ENCODE measurements at regions not wholly inside any gene's neighbourhood (a gene's known extent, or its start where the extent isn't known, plus 50 kb on each side); places are given as distances from the start of the nearest gene placed in this dataset.

- no peak for DNase-seq
Observed at GRCh38 chr2:65666156-65666725, 233.8 kb upstream of the SPRED2 start.

GRCh38 chr2:65664931-65665330 lies 232.5 kb upstream of the SPRED2 start:
- no peak for DNase-seq

- no peak for DNase-seq
Observed at GRCh38 chr2:65663831-65664407, 231.5 kb upstream of the SPRED2 start.

- no peak for DNase-seq
Observed at GRCh38 chr2:65662654-65663432, 230.4 kb upstream of the SPRED2 start.

GRCh38 chr2:65661980-65662653 lies 229.7 kb upstream of the SPRED2 start:
- DNase-seq, result no peak

GRCh38 chr2:65660340-65660739 lies 227.9 kb upstream of the SPRED2 start:
- no peak for DNase-seq

- DNase-seq, result no peak
Observed at GRCh38 chr2:65658881-65659280, 226.5 kb upstream of the SPRED2 start.

GRCh38 chr2:65658266-65658665 lies 225.9 kb upstream of the SPRED2 start:
- DNase-seq, result no peak

- no peak for DNase-seq
Observed at GRCh38 chr2:65656160-65656718, 223.8 kb upstream of the SPRED2 start.

GRCh38 chr2:65655000-65655399 lies 222.6 kb upstream of the SPRED2 start:
- no peak for DNase-seq

- no peak for DNase-seq
Observed at GRCh38 chr2:65654496-65654895, 222.1 kb upstream of the SPRED2 start.

- no peak for DNase-seq
Observed at GRCh38 chr2:65652066-65652465, 219.7 kb upstream of the SPRED2 start.

GRCh38 chr2:65649811-65650589 lies 217.6 kb upstream of the SPRED2 start:
- DNase-seq, result no peak

GRCh38 chr2:65647249-65647842 lies 214.9 kb upstream of the SPRED2 start:
- DNase-seq, result no peak

- no peak for DNase-seq
Observed at GRCh38 chr2:65640793-65641103, 208.3 kb upstream of the SPRED2 start.

GRCh38 chr2:65639156-65639864 lies 206.9 kb upstream of the SPRED2 start:
- DNase-seq, result no peak

GRCh38 chr2:65638443-65638842 lies 206.0 kb upstream of the SPRED2 start:
- DNase-seq, result no peak

- DNase-seq, result no peak
Observed at GRCh38 chr2:65636813-65637483, 204.5 kb upstream of the SPRED2 start.

GRCh38 chr2:65636024-65636423 lies 203.6 kb upstream of the SPRED2 start:
- DNase-seq, result no peak

- no peak for DNase-seq
Observed at GRCh38 chr2:65634304-65634703, 201.9 kb upstream of the SPRED2 start.

GRCh38 chr2:65630643-65631042 lies 198.2 kb upstream of the SPRED2 start:
- no peak for DNase-seq

Data from stimulated activated CD4-positive, alpha-beta T cell treated with anti-CD3 and anti-CD28 coated beads, Interleukin-2, amount 100 ng/mL, for 24 hours (primary cell).